Testis (tissue), 2 donors: ENCODE measurements at regions not wholly inside any gene's neighbourhood (a gene's known extent, or its start where the extent isn't known, plus 50 kb on each side); places are given as distances from the start of the nearest gene placed in this dataset.

ENCODE experiments used
- CTCF ChIP-seq, 3 experiments: fragments of 450-650 bp in 2 of 3; fragments of 200-600 bp in 1 of 3; sonication (generic) in 1 of 3; IDR thresholded peaks; one replicate each; pipeline ENCODE4 v1.5.1; 2016 to 2019; ENCODE audit warnings: antibody characterized with exemption in 3 of 3, mild to moderate bottlenecking in 2 of 3, moderate library complexity in 1 of 3
- POLR2A ChIP-seq: fragments of 450-650 bp; IDR thresholded peaks from one replicate; pipeline ENCODE4 v1.6.1; 2017; ENCODE audit warnings: antibody characterized with exemption, mild to moderate bottlenecking, moderate library complexity

- TF ChIP-seq POLR2A = no peak
- no peak for TF ChIP-seq CTCF (IDR thresholded peaks at IDR 0.05)
These were observed 176.2 kb downstream of the WDR11 start for GRCh38 chr10:121027371-121027770.
